HT-29 (cell line): ENCODE measurements at regions not wholly inside any gene's neighbourhood (a gene's known extent, or its start where the extent isn't known, plus 50 kb on each side); places are given as distances from the start of the nearest gene placed in this dataset.
"Not testable (repeated sequence)": the region's sequence is repeated elsewhere in the genome, so short reads cannot be mapped to it uniquely, and the experiment has no call there.

Experiments used
- DNase-seq: peaks from one replicate; pipeline ENCODE4 v3.0.0-alpha.2; 2015; ENCODE audit warnings: low spot score

DNA sequence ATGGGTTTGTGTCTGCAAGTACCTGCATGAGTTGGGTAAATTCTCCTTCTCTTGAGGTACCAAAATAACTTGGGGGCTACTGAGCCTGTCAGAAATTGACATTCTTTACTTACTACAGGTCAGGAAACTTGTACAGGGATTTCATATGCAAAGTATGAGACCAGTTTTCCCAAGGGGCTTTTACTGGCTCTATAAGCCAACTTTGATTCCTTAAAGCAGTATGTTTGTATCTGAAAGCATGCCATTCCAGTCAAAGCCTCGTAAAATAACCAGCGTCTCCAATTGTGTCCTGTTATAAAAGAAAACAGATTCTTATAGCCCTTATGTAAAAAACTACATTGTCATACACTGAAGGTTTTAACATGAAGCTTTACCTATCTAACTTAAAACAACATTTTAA is 90.2 kb downstream of the ZNF467 start:
- no peak for DNase-seq

- DNase-seq = no peak
These were observed 91.3 kb downstream of the ZNF467 start for GRCh38 chr7:149682038-149682437.

DNA sequence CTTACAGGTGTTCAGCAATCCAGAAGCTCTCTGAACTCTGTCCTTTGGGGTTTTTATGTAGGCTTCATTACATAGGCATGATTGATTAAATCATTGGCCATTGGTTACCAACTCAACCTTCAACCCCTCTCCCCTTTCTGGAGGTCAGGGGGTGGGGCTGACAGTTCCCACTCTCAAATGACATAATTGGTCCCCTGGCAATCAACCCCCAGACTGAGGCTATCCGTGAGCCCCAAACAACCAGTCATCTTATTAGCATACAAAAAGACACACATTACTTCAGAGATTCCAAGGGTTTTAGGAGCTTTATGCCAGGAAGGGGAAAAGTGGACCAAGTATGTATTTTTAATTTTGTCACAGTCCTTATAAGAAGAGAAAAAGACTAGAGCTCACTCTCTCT is 92.1 kb downstream of the ZNF467 start:
- no peak for DNase-seq

- DNase-seq = no peak
These were observed 92.9 kb downstream of the ZNF467 start for GRCh38 chr7:149680331-149681025.

- not testable (repeated sequence) for DNase-seq
These were observed 98.5 kb downstream of the ZNF467 start for GRCh38 chr7:149674728-149675385.

- no peak for DNase-seq
These were observed 100.4 kb downstream of the ZNF467 start for GRCh38 chr7:149673006-149673405.

- no peak for DNase-seq
These were observed 103.1 kb downstream of the ZNF467 start for GRCh38 chr7:149670288-149670687.

DNA sequence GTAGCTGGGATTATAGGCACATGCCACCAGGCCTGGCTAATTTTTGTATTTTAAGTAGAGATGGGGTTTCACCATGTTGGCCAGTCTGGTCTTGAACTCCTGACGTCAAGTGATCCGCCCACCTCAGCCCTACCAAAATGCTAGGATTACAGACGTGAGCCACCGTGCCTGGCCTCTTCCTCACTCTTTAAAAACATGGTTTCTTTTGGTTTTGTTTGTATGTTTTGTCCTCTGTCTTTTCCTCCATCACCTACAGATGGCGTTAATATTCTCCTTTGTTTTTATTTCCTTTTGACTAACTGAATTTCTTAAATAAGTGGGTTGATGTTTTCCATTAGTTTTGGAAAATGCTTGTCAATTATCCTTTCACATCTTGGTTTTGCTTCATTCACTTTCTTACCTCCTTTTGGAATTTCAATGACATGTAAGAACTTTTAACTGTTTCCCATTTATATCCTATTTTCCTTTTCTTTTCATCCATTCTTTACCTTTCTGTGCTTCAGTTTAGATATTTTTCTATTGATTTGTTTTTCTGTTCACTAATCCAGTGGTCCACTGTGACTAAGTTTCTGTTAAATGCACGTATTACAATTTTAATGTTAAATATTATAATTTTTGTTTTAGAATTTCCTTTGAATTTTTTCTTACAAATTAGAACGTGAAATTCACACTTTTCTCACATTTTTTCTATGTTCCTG is 104.1 kb downstream of the ZNF467 start:
- DNase-seq = peak; percentile 57

- DNase-seq = no peak
These were observed 106.9 kb downstream of the ZNF467 start for GRCh38 chr7:149666360-149666945.

DNA sequence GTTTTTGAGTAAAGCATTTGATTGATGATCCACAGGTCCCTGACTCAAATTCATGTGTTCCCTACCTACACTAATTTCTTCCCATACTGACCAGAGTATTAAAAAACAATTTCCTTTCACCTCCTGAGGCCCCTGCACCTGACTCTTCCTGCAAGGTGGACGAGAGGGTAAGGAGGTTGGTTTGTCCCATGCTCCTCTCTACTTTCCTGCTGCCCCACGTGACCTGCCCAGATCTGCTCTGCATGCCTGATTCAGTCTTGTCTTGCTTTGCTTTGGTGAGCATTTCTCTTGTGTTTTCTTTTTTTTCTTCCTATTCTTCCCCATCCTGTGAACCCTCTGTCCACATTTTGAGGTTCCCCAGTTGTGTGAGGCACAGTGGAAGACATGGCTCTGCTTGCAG is 107.8 kb downstream of the ZNF467 start:
- DNase-seq = not testable (repeated sequence)

DNA sequence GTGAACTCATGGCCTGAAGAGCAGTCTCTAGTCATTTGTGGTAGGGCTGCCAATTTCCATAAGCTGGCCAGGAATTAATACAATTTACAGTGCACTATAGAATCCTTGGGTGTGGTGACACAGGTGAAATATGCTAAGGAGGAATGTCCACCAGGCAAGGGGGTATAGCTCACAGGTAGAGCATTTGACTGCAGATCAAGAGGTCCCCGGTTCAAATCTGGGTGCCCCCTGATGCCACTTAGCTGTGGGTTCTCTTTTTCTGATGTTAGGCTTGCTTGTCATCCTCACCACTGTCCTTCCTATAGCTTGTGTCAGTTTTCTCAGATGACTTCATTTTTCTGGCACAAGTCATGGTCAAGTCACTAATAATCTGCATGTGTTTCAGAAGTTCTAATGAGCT is 108.7 kb downstream of the ZNF467 start:
- no peak for DNase-seq

DNA sequence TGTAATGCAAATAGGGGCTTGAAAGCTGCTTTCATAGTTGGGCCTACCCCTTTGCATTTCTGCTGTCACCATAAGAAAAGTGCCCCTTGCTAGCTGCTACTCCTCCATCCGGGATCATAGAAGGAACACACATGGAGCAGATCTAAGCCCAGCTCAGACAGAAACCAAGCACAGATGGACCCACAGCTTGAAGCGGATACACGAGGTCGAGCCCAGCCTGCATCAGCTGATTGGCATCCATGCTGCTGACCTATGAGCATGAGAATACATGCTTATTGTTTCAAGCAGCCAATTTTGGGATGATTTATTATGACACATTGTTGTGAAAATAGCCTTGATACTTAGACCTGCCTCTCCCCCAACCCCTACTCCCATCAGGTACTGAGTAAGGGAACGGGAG is 109.2 kb downstream of the ZNF467 start:
- no peak for DNase-seq

DNA sequence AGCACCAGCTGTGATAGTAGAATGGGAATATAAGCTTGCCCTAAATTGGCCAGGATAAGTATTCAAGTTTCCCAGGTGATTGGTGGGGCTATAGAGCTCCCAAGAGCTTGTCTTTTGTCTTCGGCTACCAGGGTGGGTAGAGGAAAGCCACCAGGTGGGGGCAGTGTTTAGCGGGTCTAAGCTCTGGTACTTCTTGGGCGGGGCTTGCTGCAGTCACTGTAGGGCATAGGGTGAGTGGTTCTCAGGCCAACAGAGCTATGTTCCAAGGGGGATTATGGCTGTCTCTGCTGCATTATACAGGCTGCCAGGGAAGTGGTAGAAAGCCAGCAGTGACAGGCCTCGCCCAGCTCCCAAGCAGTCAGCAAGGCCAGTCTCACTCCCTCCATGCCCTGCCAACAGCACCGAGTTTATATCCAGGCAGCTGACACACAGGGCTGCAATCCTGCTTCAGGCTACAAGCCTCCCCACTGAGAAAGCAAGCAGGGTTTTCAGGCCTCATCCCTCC is 110.7 kb downstream of the ZNF467 start:
- DNase-seq = peak; percentile 94

DNA sequence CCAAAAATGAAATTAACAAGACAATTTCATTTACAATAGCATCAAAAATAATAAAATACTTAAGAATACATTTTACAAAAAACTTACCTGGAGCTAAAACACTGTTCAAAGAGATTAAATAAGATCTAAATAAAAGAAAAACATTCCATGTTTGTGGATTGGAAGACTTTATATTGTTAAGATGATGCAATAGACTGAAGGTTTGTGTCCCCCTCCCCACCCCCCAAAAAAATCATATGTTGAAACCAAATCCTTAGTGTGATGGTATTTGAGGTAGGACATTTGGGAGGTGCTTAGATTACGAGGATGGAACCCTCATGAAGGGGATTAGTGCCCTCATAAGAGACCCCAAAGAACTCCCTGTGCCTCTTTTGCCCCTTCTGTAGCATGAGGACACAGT is 117.6 kb downstream of the ZNF467 start:
- DNase-seq = no peak

GRCh38 chr7:149654588-149654987 is 118.8 kb downstream of the ZNF467 start:
- no peak for DNase-seq

GRCh38 chr7:149650190-149650589 is 123.2 kb downstream of the ZNF467 start:
- not testable (repeated sequence) for DNase-seq

GRCh38 chr7:149644754-149645153 is 128.6 kb downstream of the ZNF467 start:
- DNase-seq = no peak

DNA sequence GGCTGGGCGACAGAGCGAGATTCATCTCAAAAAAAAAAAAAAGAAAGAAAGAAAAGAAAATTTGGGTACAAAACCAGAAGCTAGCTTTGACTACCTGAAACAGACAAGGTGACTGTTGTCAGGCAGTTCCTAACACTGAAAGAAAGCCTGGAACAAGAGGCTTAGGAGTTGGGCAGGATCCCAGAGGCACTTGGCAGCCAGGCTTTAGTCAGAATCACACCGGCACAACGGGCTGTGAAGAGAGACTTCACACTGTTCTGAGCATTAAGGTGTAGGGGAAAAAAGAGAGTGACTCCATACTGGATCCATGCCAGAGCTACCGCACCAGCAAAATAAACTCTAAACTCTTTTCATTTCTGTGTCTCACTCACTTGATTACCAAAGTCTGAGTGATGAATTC is 130.8 kb downstream of the ZNF467 start:
- DNase-seq = no peak

DNA sequence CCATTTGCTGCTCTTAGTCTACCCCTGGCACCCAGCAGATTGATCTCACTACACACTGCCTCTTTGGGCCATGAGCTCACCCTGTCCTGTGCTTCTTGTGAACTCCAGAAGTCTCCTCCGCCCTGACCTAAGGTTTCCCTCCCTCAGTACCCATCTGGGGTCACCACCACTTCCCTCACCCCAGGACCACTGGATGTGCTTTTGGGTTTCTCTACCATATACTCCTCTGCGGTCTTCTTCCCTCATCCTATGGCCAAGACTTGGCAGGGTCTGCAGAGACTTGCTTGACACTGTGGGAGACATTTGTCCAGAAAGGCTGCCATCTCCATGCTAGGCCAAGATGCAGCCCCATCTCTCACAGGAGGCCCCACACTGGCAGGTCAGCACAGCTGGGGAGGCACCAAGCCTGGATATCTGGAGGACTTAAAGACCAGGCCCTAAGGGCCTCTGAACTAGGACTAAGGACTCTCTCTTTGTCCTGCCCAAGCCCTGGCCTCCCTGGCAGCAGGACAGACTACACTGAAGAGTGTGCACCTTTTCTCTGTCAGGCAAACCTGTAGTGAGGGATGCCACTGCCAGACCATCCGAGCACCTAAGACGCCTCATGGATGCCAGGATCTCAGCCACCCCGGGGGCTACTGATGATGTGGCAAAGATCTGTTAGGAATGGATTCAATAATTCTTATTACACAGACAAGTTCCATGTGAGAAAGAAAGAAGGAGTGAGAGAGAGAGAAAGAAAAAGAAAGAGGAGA is 134.6 kb downstream of the ZNF467 start:
- DNase-seq = no peak

DNA sequence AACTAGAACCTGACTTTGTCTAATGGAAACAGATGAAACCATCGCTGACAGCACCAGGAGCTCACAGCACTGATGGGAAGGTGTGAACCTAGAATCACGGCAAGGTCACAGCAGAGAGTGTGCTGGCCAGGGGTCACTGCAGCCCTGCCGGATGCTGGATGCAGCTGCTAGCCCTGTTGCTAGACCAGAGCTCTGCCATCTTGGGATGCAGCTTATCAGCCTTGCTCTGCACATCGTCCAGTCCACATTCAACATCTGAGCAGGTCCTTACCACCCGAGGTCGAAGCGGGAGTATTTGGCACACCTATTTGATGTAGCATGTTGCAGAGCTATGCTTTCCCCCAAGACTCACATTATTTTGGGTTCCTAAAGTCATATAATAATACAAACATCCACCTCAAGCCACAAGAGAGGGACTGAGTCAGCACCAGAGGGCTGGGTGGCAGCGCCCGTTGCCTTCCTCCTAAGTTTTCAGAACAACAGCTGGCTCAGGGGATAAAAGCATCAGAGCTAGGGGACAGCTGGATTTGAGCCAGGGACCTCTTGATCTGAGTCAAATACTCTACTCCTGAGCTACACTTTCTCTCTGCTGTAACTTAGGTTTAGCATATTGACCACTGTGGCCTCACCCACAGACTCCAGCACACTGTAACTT is 135.3 kb downstream of the ZNF467 start:
- no peak for DNase-seq
